SU-DHL-6 (cell line): ENCODE measurements at regions not wholly inside any gene's neighbourhood (a gene's known extent, or its start where the extent isn't known, plus 50 kb on each side); places are given as distances from the start of the nearest gene placed in this dataset.

Source experiments
- EZH2phosphoT487 ChIP-seq: fragments of 200-600 bp; sonication (generic), shearing (Covaris generic); conservative IDR thresholded peaks from 2 replicates; pipeline ENCODE4 v1.6.1; 2018; ENCODE audit warnings: mild to moderate bottlenecking, antibody characterized with exemption, low read length, moderate library complexity, mixed read lengths
- TF ChIP-seq, protein P1 (sequence below): fragments of 200-600 bp; sonication (generic); IDR thresholded peaks from one replicate; pipeline ENCODE4 v1.5.1; 2017; ENCODE audit warnings: antibody characterized with exemption, mild to moderate bottlenecking, low read length, moderate library complexity; ENCODE audit not compliant: insufficient read depth, poor library complexity, severe bottlenecking

DNA sequence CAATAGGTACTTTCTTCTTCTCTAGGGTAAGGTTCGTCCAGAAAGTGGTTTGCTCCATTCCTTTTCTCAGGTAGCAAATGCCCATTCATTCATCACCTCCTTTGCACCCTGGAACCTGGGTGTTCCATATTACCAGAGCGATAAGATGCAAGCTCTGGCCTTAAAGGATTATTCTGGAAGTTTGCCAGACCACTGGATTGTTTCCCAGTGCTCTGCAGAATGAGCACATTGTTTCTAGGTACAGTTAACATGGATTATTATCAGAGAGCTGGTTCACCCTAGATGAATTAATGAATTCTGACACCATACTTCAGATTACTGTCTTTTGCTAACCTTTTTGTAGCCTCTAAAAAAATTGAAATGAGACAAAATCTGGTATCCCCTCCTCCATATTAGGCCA, 170.9 kb upstream of the BMP4 start:
- TF ChIP-seq, protein P1, sequence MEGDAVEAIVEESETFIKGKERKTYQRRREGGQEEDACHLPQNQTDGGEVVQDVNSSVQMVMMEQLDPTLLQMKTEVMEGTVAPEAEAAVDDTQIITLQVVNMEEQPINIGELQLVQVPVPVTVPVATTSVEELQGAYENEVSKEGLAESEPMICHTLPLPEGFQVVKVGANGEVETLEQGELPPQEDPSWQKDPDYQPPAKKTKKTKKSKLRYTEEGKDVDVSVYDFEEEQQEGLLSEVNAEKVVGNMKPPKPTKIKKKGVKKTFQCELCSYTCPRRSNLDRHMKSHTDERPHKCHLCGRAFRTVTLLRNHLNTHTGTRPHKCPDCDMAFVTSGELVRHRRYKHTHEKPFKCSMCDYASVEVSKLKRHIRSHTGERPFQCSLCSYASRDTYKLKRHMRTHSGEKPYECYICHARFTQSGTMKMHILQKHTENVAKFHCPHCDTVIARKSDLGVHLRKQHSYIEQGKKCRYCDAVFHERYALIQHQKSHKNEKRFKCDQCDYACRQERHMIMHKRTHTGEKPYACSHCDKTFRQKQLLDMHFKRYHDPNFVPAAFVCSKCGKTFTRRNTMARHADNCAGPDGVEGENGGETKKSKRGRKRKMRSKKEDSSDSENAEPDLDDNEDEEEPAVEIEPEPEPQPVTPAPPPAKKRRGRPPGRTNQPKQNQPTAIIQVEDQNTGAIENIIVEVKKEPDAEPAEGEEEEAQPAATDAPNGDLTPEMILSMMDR, result no peak
- TF ChIP-seq EZH2phosphoT487, result no peak
